H9 (cell line): ENCODE measurements at regions not wholly inside any gene's neighbourhood (a gene's known extent, or its start where the extent isn't known, plus 50 kb on each side); places are given as distances from the start of the nearest gene placed in this dataset.

Experiments used
- DNase-seq: peaks from one replicate; pipeline ENCODE4 v3.0.0-alpha.2; 2017
- H2AFZ ChIP-seq: one replicate; pipeline ENCODE4 v1.6.1; 2013; ENCODE audit warnings: mild to moderate bottlenecking, low read length, control low read depth, moderate library complexity
- H2AK5ac ChIP-seq: 2 replicates; pipeline ENCODE4 v1.6.1; 2013; ENCODE audit warnings: low read length, control low read depth, mixed read lengths; ENCODE audit not compliant: insufficient read length
- H2BK120ac ChIP-seq: one replicate; pipeline ENCODE4 v1.6.1; 2013; ENCODE audit warnings: low read depth, mild to moderate bottlenecking, low read length, control low read depth, inconsistent platforms; ENCODE audit not compliant: poor library complexity, severe bottlenecking
- H2BK12ac ChIP-seq: 2 replicates; pipeline ENCODE4 v1.6.1; 2013; ENCODE audit warnings: low read length, control low read depth, mixed read lengths, low read depth; ENCODE audit not compliant: insufficient read length
- H2BK15ac ChIP-seq: 2 replicates; pipeline ENCODE4 v1.6.1; 2013; ENCODE audit warnings: low read depth, low read length, control low read depth
- H2BK20ac ChIP-seq: one replicate; pipeline ENCODE4 v1.6.1; 2013; ENCODE audit warnings: low read depth, mild to moderate bottlenecking, low read length, control low read depth, inconsistent platforms; ENCODE audit not compliant: poor library complexity, severe bottlenecking
- H2BK5ac ChIP-seq: 2 replicates; pipeline ENCODE4 v1.6.1; 2013; ENCODE audit warnings: low read length, control low read depth, mixed read lengths; ENCODE audit not compliant: insufficient read length
- H3K14ac ChIP-seq: 2 replicates; pipeline ENCODE4 v1.6.1; 2013; ENCODE audit warnings: low read length, control low read depth; ENCODE audit not compliant: insufficient read depth
- H3K18ac ChIP-seq: 2 replicates; pipeline ENCODE4 v1.6.1; 2013; ENCODE audit warnings: low read depth, mild to moderate bottlenecking, mixed read lengths, low read length, control low read depth; ENCODE audit not compliant: insufficient read length
- H3K23ac ChIP-seq: 2 replicates; pipeline ENCODE4 v1.6.1; 2013; ENCODE audit warnings: low read length, control low read depth, mixed read lengths, low read depth; ENCODE audit not compliant: insufficient read length
- H3K23me2 ChIP-seq: 2 replicates; pipeline ENCODE4 v1.6.1; 2013; ENCODE audit warnings: low read depth, mild to moderate bottlenecking, mixed read lengths, low read length, control low read depth; ENCODE audit not compliant: insufficient read length, poor library complexity, severe bottlenecking
- H3K27ac ChIP-seq: 2 replicates; pipeline ENCODE4 v1.5.1; 2013; ENCODE audit warnings: low read length, control low read depth, mixed read lengths, low read depth; ENCODE audit not compliant: insufficient read length
- H3K27me3 ChIP-seq: 2 replicates; pipeline ENCODE4 v1.6.1; 2013; ENCODE audit warnings: low read length, control low read depth, inconsistent platforms; ENCODE audit not compliant: insufficient read depth
- H3K4ac ChIP-seq: 2 replicates; pipeline ENCODE4 v1.6.1; 2013; ENCODE audit warnings: low read depth, mild to moderate bottlenecking, control low read depth, inconsistent platforms, low read length, moderate library complexity
- H3K4me1 ChIP-seq: 2 replicates; pipeline ENCODE4 v1.6.1; 2013; ENCODE audit warnings: low read length, control low read depth, inconsistent platforms; ENCODE audit not compliant: insufficient read depth
- H3K4me2 ChIP-seq: 2 replicates; pipeline ENCODE4 v1.6.1; 2013; ENCODE audit warnings: low read length, control low read depth, mixed read lengths; ENCODE audit not compliant: insufficient read length, insufficient read depth
- H3K56ac ChIP-seq: 2 replicates; pipeline ENCODE4 v1.6.1; 2013; ENCODE audit warnings: low read depth, mild to moderate bottlenecking, mixed read lengths, low read length, control low read depth; ENCODE audit not compliant: insufficient read length
- H3K79me1 ChIP-seq: 2 replicates; pipeline ENCODE4 v1.6.1; 2013; ENCODE audit warnings: low read depth, mild to moderate bottlenecking, moderate library complexity, low read length, control low read depth, inconsistent platforms; ENCODE audit not compliant: insufficient read depth, poor library complexity, severe bottlenecking
- H3K79me2 ChIP-seq: 2 replicates; pipeline ENCODE4 v1.6.1; 2013; ENCODE audit warnings: low read length, control low read depth, inconsistent platforms; ENCODE audit not compliant: insufficient read depth
- H3K9ac ChIP-seq: 2 replicates; pipeline ENCODE4 v1.6.1; 2013; ENCODE audit warnings: low read length, control low read depth, mixed read lengths; ENCODE audit not compliant: insufficient read length; ENCODE audit errors: extremely low read depth
- H3K9me3 ChIP-seq: one replicate; pipeline ENCODE4 v1.6.1; 2013; ENCODE audit warnings: low read depth, low read length, inconsistent platforms; ENCODE audit not compliant: control insufficient read depth
- H3T11ph ChIP-seq: one replicate; pipeline ENCODE4 v1.6.1; 2013; ENCODE audit warnings: mild to moderate bottlenecking, low read length, control low read depth, inconsistent platforms
- H4K20me1 ChIP-seq: one replicate; pipeline ENCODE4 v1.6.1; 2013; ENCODE audit not compliant: control insufficient read depth, insufficient read length, insufficient read depth
- H4K5ac ChIP-seq: 2 replicates; pipeline ENCODE4 v1.6.1; 2013; ENCODE audit warnings: low read depth, mild to moderate bottlenecking, mixed read lengths, low read length, control low read depth; ENCODE audit not compliant: insufficient read length
- H4K8ac ChIP-seq: replicated peaks from 2 replicates; pipeline ENCODE4 v1.6.1; 2013; ENCODE audit warnings: low read length, control low read depth, mixed read lengths, low read depth; ENCODE audit not compliant: insufficient read length
- H4K91ac ChIP-seq: 2 replicates; pipeline ENCODE4 v1.6.1; 2013; ENCODE audit warnings: low read depth, mild to moderate bottlenecking, moderate library complexity, mixed read lengths, low read length, control low read depth; ENCODE audit not compliant: insufficient read length
- H3K27ac Mint-ChIP-seq, 3 experiments: 2 replicates in 2 of 3; 3 replicates in 1 of 3; pipeline ENCODE4 v1.8.0; 2020 to 2021; ENCODE audit warnings: mixed read lengths in 3 of 3, mild to moderate bottlenecking in 1 of 3, moderate library complexity in 1 of 3
- H3K27me3 Mint-ChIP-seq: 2 replicates; pipeline ENCODE4 v1.8.0; 2021; ENCODE audit warnings: low read depth, mild to moderate bottlenecking, moderate library complexity, mixed read lengths
- H3K36me3 Mint-ChIP-seq, 3 experiments: 2 replicates in 2 of 3; 3 replicates in 1 of 3; pipeline ENCODE4 v1.8.0; 2020 to 2021; ENCODE audit warnings: low read depth in 3 of 3, mixed read lengths in 3 of 3; ENCODE audit not compliant: insufficient read depth in 1 of 3
- H3K4me1 Mint-ChIP-seq, 2 experiments: 2 replicates each; pipeline ENCODE4 v1.8.0; 2020; ENCODE audit warnings: mixed read lengths in 2 of 2
- H3K4me3 Mint-ChIP-seq, 2 experiments: 2 replicates in 1 of 2; 3 replicates in 1 of 2; pipeline ENCODE4 v1.8.0; 2020 to 2021; ENCODE audit warnings: mild to moderate bottlenecking in 2 of 2, mixed read lengths in 2 of 2, moderate library complexity in 1 of 2
- H3K9me3 Mint-ChIP-seq, 2 experiments: 2 replicates in 1 of 2; 3 replicates in 1 of 2; pipeline ENCODE4 v1.8.0; 2020; ENCODE audit warnings: mild to moderate bottlenecking in 2 of 2, mixed read lengths in 2 of 2, moderate library complexity in 1 of 2
- CTCF ChIP-seq: fragments of 200-600 bp; sonication (generic); conservative IDR thresholded peaks from 3 replicates; pipeline ENCODE4 v1.8.0; 2021; ENCODE audit warnings: antibody characterized with exemption, mild to moderate bottlenecking
- WGBS: extraction: QIAGEN DNeasy Blood & Tissue Kit; methylation state at CpG from one replicate; pipeline ENCODE4 v1.1.7; 2013; ENCODE audit warnings: missing lambda C conversion rate, low lambda C conversion rate, mixed read lengths; ENCODE audit not compliant: insufficient read length; ENCODE audit errors: extremely low coverage; 5-methylcytosine and 5-hydroxymethylcytosine counted together

GRCh38 chr4:149140841-149141240, 674.8 kb downstream of the IQCM start:
- no peak overlapping the region for H2BK12ac ChIP-seq
- DNase-seq: no peak
- H2BK120ac ChIP-seq: no peak overlapping the region
- H3K36me3 Mint-ChIP-seq: no peaks in the 10 kb centered on the region
- H3K23me2 ChIP-seq: no peaks in the 10 kb centered on the region
- no peaks in the 10 kb centered on the region for H3K9me3 Mint-ChIP-seq
- no peaks in the 10 kb centered on the region for H3K4me1 ChIP-seq
- H3K18ac ChIP-seq: no peak overlapping the region
- H3K79me2 ChIP-seq: no peaks in the 10 kb centered on the region
- no peak overlapping the region for H3T11ph ChIP-seq
- H2BK5ac ChIP-seq: no peak overlapping the region
- TF ChIP-seq CTCF: no peak
- H4K91ac ChIP-seq: no peak overlapping the region
- no peak overlapping the region for H2AFZ ChIP-seq
- no peak overlapping the region for H2BK15ac ChIP-seq
- no peak overlapping the region for H3K23ac ChIP-seq
- H3K14ac ChIP-seq: no peak overlapping the region
- peaks cover 11 to 19% of the 10 kb centered on the region in 2 experiments for H3K4me1 Mint-ChIP-seq
- H4K5ac ChIP-seq: no peak overlapping the region
- no peaks in the 10 kb centered on the region for H3K27me3 ChIP-seq
- no peak overlapping the region for H3K56ac ChIP-seq
- no peaks in the 10 kb centered on the region for H3K79me1 ChIP-seq
- no peaks in the 10 kb centered on the region for H4K20me1 ChIP-seq
- H3K4me2 ChIP-seq: no peak overlapping the region
- H3K27me3 Mint-ChIP-seq: peaks cover 1% of the 10 kb centered on the region; the same call in 1 of the 2 replicates
- no peak overlapping the region for H3K27ac Mint-ChIP-seq
- H2BK20ac ChIP-seq: no peak overlapping the region
- no CpG with 5 or more reads among the region's 2 CpGs for WGBS
- no peak overlapping the region for H4K8ac ChIP-seq
- no peak overlapping the region for H3K4ac ChIP-seq
- H3K4me3 Mint-ChIP-seq: no peak overlapping the region
- H3K27ac ChIP-seq: no peak overlapping the region
- H3K9me3 ChIP-seq: no peaks in the 10 kb centered on the region
- H2AK5ac ChIP-seq: no peak overlapping the region
- no peak overlapping the region for H3K9ac ChIP-seq
